GM21717 (cell line): ENCODE measurements at regions not wholly inside any gene's neighbourhood (a gene's known extent, or its start where the extent isn't known, plus 50 kb on each side); places are given as distances from the start of the nearest gene placed in this dataset.

ENCODE experiments used
- ATAC-seq: cut with Tn5 transposase; IDR thresholded peaks from one replicate; pipeline ENCODE4 v1.9.1; 2021; ENCODE audit warnings: mild to moderate bottlenecking, moderate library complexity; ENCODE audit not compliant: unreplicated experiment

- no peak for ATAC-seq
Observed at GRCh38 chr5:74174366-74174765, 466.2 kb downstream of the ENC1 start.

GRCh38 chr5:74173665-74174064 lies 466.9 kb downstream of the ENC1 start:
- ATAC-seq = no peak

GRCh38 chr5:74173241-74173640 lies 467.3 kb downstream of the ENC1 start:
- ATAC-seq = no peak

- no peak for ATAC-seq
Observed at GRCh38 chr5:74169701-74170100, 470.8 kb downstream of the ENC1 start.

GRCh38 chr5:74167930-74168315 lies 472.6 kb downstream of the ENC1 start:
- no peak for ATAC-seq

GRCh38 chr5:74167206-74167929 lies 473.2 kb downstream of the ENC1 start:
- no peak for ATAC-seq

- no peak for ATAC-seq
Observed at GRCh38 chr5:74166064-74166463, 474.5 kb downstream of the ENC1 start.

- ATAC-seq = no peak
Observed at GRCh38 chr5:74164725-74165235, 475.7 kb downstream of the ENC1 start.

GRCh38 chr5:74162524-74162923 lies 478.0 kb downstream of the ENC1 start:
- ATAC-seq = no peak

GRCh38 chr5:74161170-74161569 lies 479.4 kb downstream of the ENC1 start:
- no peak for ATAC-seq

- no peak for ATAC-seq
Observed at GRCh38 chr5:74156728-74157383, 483.7 kb downstream of the ENC1 start.

- ATAC-seq = no peak
Observed at GRCh38 chr5:74155501-74155900, 485.0 kb downstream of the ENC1 start.

- no peak for ATAC-seq
Observed at GRCh38 chr5:74154526-74154925, 486.0 kb downstream of the ENC1 start.

- no peak for ATAC-seq
Observed at GRCh38 chr5:74153255-74153790, 487.2 kb downstream of the ENC1 start.

- ATAC-seq = no peak
Observed at GRCh38 chr5:74152625-74153254, 487.8 kb downstream of the ENC1 start.

- ATAC-seq = no peak
Observed at GRCh38 chr5:74152136-74152535, 488.4 kb downstream of the ENC1 start.

- ATAC-seq = no peak
Observed at GRCh38 chr5:74149395-74149794, 491.1 kb downstream of the ENC1 start.

GRCh38 chr5:74148321-74148720 lies 492.2 kb downstream of the ENC1 start:
- ATAC-seq = no peak

- no peak for ATAC-seq
Observed at GRCh38 chr5:74146796-74147195, 493.7 kb downstream of the ENC1 start.

- no peak for ATAC-seq
Observed at GRCh38 chr5:74145951-74146350, 494.6 kb downstream of the ENC1 start.

GRCh38 chr5:74143721-74144330 lies 496.7 kb downstream of the ENC1 start:
- ATAC-seq = no peak
